C1 segment of cervical spinal cord (tissue), 14 donors: ENCODE measurements at regions not wholly inside any gene's neighbourhood (a gene's known extent, or its start where the extent isn't known, plus 50 kb on each side); places are given as distances from the start of the nearest gene placed in this dataset.
A peak's percentile ranks its signal among the peaks of the same experiment; 100 is the strongest.
"Not testable (repeated sequence)": the region's sequence is repeated elsewhere in the genome, so short reads cannot be mapped to it uniquely, and the experiment has no call there.

Experiments used
- DNase-seq, 14 donors: peaks; one replicate each; lab custom pipeline; 2025; lab: John Stamatoyannopoulos, UW

- DNase-seq, result not testable (repeated sequence)
Measured at GRCh38 chr6:57984575-57984974, 667.1 kb downstream of the PRIM2 start.

- not testable (repeated sequence) for DNase-seq
Measured at GRCh38 chr6:57985734-57986133, 668.3 kb downstream of the PRIM2 start.

DNA sequence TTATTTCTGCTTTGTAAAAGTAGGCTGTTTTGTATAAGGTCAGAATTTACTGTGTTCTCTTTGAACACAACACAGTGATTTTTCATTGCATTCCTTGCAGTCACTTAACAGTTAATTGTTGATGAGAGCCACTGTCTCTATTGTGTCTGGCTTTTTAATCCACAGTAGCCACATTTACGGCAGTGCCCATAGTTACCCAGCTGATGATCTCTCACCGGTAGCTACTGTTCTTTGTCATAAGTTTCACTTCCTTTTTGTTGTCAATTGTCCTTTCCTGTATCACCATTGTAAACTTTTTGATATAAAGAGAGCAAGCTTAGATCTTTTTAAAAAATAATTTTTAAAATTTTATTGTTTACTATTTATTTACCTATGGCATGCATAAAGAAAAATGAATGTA lies 669.2 kb downstream of the PRIM2 start:
- not testable (repeated sequence) for DNase-seq

GRCh38 chr6:57989520-57990080 lies 672.2 kb downstream of the PRIM2 start:
- not testable (repeated sequence) for DNase-seq

GRCh38 chr6:57998858-57999619 lies 681.6 kb downstream of the PRIM2 start:
- DNase-seq, result not testable (repeated sequence)

- not testable (repeated sequence) for DNase-seq
Measured at GRCh38 chr6:58000233-58000632, 682.8 kb downstream of the PRIM2 start.

GRCh38 chr6:58003417-58004167 lies 686.2 kb downstream of the PRIM2 start:
- DNase-seq, result not testable (repeated sequence)

GRCh38 chr6:58007334-58008000 lies 690.0 kb downstream of the PRIM2 start:
- DNase-seq, result not testable (repeated sequence)

GRCh38 chr6:58008001-58008335 lies 690.5 kb downstream of the PRIM2 start:
- DNase-seq, result not testable (repeated sequence)

DNA sequence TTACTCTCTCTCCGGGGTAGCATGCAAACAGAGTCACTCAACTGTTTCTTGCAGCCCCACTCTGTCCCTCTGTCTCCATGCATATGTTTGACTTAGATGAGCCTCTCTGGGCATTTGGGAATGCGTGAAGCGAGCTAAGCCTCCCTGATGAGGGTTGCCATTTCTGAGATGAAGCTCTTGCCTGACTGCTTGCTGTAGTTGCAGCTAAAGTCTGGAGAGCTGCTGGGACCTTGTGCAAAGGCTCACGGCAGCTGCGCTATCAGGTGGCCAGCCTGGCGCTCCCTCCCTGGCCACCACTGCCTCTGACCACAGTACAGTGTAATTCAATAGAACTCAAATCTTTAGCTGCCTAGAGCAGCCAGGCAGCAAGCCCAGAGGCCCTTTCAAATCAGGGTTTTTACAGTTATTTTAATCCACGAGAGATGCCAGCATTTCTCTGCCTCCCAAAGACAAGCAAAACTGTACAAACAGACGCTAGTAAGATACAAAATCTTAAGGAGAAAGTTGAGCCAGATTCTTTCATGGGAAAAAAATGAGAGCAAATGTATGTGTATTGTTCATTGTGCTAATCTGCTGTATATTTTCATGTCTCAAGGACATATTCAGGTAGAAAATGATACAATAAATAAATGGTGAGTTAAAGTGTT lies 694.6 kb downstream of the PRIM2 start:
- peak in 1 of 14 donors; percentile 4 for DNase-seq

DNA sequence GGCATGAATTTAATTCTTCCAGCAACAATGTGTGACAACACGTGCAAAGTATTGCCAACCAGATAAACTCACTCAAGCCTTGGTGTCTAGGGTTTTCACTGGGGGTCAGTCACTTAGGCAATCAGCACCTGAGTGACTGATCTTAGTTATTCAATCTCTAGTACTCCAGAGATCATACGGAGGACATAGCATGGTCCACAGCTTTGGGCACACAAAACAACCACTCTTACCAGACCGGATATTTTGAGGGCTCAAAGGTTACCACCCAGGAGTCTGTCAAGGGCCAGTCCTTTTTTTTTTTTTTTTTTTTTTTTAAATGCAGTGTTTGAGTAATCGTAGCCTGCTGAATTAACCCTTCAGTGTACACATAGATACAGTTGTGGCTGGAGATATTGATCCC lies 699.2 kb downstream of the PRIM2 start:
- DNase-seq, result not testable (repeated sequence)

GRCh38 chr6:58028188-58028587 lies 710.8 kb downstream of the PRIM2 start:
- not testable (repeated sequence) for DNase-seq

- DNase-seq, result not testable (repeated sequence)
Measured at GRCh38 chr6:58038213-58038612, 720.8 kb downstream of the PRIM2 start.

GRCh38 chr6:58046584-58046983 lies 729.2 kb downstream of the PRIM2 start:
- not testable (repeated sequence) for DNase-seq

- not testable (repeated sequence) for DNase-seq
Measured at GRCh38 chr6:58047389-58047788, 730.0 kb downstream of the PRIM2 start.

GRCh38 chr6:58047865-58048264 lies 730.4 kb downstream of the PRIM2 start:
- peak in 2 of 14 donors; percentile 1 to 29 for DNase-seq

GRCh38 chr6:58055465-58056176 lies 738.2 kb downstream of the PRIM2 start:
- DNase-seq, result not testable (repeated sequence)

DNA sequence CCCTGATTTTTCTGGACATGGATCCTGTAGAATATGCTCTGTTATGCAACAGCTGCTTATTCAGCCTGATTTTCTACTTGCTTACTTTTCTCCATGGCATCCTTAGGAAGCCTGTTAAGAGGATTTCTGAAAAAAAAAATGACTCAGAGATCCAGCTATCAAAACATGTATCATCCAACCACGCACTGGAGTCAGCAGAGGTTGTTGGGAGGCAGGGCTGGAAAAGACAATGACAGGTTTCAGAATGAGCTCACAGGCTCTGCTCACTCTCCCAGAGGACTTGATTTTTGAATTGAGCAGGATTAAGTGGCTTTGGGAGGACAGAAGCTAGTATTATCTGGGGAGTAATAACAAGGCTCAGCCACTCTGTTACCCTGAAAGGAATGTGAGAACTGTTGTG lies 742.3 kb downstream of the PRIM2 start:
- DNase-seq, result not testable (repeated sequence)

- DNase-seq, result not testable (repeated sequence)
Measured at GRCh38 chr6:58063542-58063941, 746.1 kb downstream of the PRIM2 start.

DNA sequence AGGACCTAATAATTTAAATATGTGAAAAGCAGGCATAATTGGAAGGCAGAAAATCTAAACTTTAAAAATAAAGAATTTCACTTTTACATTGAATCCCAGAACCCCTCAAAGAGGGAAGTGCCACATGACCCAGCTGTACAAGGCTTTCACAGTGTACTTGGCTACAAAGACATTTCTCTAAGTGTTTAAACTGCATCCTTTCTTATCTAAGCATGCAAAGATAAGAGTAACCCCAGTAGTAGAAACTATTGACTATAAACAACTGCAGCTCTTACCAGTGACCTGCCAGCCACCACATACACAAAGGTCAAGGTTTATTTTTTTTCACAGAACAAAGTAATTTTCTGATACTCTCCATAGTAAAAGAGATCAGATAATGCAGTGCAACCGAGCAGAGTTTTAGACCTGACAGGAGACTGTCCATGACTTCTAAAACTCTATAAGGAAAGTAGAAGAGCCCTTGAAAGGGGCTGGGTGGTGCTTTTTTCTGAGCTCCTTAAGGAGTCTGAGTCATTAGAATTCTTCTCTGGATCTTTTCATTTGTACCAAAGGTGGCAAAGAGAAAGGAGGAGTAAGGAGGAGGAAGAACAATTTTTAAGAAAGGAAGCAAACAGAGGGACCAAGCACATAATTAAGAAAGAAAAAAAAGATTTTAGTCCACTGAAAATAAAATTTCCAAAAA lies 750.6 kb downstream of the PRIM2 start:
- DNase-seq, result not testable (repeated sequence)
